Chondrocyte (in vitro differentiated cells): ENCODE measurements at regions not wholly inside any gene's neighbourhood (a gene's known extent, or its start where the extent isn't known, plus 50 kb on each side); places are given as distances from the start of the nearest gene placed in this dataset.

Experiments
- DNase-seq: peaks from one replicate; pipeline ENCODE4 v3.0.0; 2021; ENCODE audit warnings: mixed read lengths, low spot score
- H3K27ac Mint-ChIP-seq: one replicate; pipeline ENCODE4 v1.8.0; 2021; ENCODE audit warnings: mild to moderate bottlenecking, moderate library complexity, mixed read lengths; ENCODE audit not compliant: unreplicated experiment
- H3K27me3 Mint-ChIP-seq: 2 replicates; pipeline ENCODE4 v1.8.0; 2021; ENCODE audit warnings: low read depth, mixed read lengths
- H3K36me3 Mint-ChIP-seq: 2 replicates; pipeline ENCODE4 v1.8.0; 2021; ENCODE audit warnings: low read depth, mixed read lengths
- H3K4me1 Mint-ChIP-seq: 2 replicates; pipeline ENCODE4 v1.8.0; 2021; ENCODE audit warnings: low read depth, mild to moderate bottlenecking, mixed read lengths
- H3K4me3 Mint-ChIP-seq: one replicate; pipeline ENCODE4 v1.8.0; 2021; ENCODE audit warnings: mild to moderate bottlenecking, moderate library complexity, mixed read lengths; ENCODE audit not compliant: unreplicated experiment
- H3K9me3 Mint-ChIP-seq: 2 replicates; pipeline ENCODE4 v1.8.0; 2021; ENCODE audit warnings: low read depth, mixed read lengths
- CTCF ChIP-seq: fragments of 200-600 bp; sonication (generic); IDR thresholded peaks from 2 replicates; pipeline ENCODE4 v1.5.0; 2021; ENCODE audit warnings: antibody characterized with exemption, mild to moderate bottlenecking, moderate library complexity

GRCh38 chr5:155353231-155353630, 339.7 kb downstream of the KIF4B start:
- no peak for TF ChIP-seq CTCF
- no peak for DNase-seq
- H3K4me3 Mint-ChIP-seq, result no peak overlapping the region
- H3K9me3 Mint-ChIP-seq, result peaks cover 33% of the 10 kb centered on the region
- no peaks in the 10 kb centered on the region for H3K27me3 Mint-ChIP-seq
- H3K4me1 Mint-ChIP-seq, result no peaks in the 10 kb centered on the region
- H3K36me3 Mint-ChIP-seq, result no peaks in the 10 kb centered on the region
- H3K27ac Mint-ChIP-seq, result no peak overlapping the region

GRCh38 chr5:155366096-155366495, 352.5 kb downstream of the KIF4B start:
- H3K27ac Mint-ChIP-seq, result no peak overlapping the region
- no peaks in the 10 kb centered on the region for H3K36me3 Mint-ChIP-seq
- H3K4me3 Mint-ChIP-seq, result no peak overlapping the region
- no peaks in the 10 kb centered on the region for H3K9me3 Mint-ChIP-seq
- H3K27me3 Mint-ChIP-seq, result no peaks in the 10 kb centered on the region
- no peak for DNase-seq
- H3K4me1 Mint-ChIP-seq, result no peaks in the 10 kb centered on the region
- TF ChIP-seq CTCF, result no peak

- Mint-ChIP-seq H3K27me3 (no peaks in the 10 kb centered on the region), H3K4me3 (no peak overlapping the region), H3K36me3 (no peaks in the 10 kb centered on the region), H3K4me1 (no peaks in the 10 kb centered on the region), H3K27ac (no peak overlapping the region), H3K9me3 (peaks cover 8% of the 10 kb centered on the region)
- TF ChIP-seq CTCF, result no peak
- DNase-seq, result no peak
Measured at GRCh38 chr5:155367841-155368240, 354.3 kb downstream of the KIF4B start.

GRCh38 chr5:155368490-155368889, 354.9 kb downstream of the KIF4B start:
- no peaks in the 10 kb centered on the region for H3K27me3 Mint-ChIP-seq
- no peak overlapping the region for H3K27ac Mint-ChIP-seq
- no peak overlapping the region for H3K4me3 Mint-ChIP-seq
- no peak for DNase-seq
- TF ChIP-seq CTCF, result no peak
- no peaks in the 10 kb centered on the region for H3K36me3 Mint-ChIP-seq
- H3K9me3 Mint-ChIP-seq, result peaks cover 9% of the 10 kb centered on the region
- H3K4me1 Mint-ChIP-seq, result no peaks in the 10 kb centered on the region

GRCh38 chr5:155380480-155380879, 366.9 kb downstream of the KIF4B start:
- Mint-ChIP-seq H3K4me3 (no peak overlapping the region), H3K27me3 (no peaks in the 10 kb centered on the region), H3K4me1 (no peaks in the 10 kb centered on the region), H3K9me3 (peaks cover 9% of the 10 kb centered on the region), H3K36me3 (no peaks in the 10 kb centered on the region), H3K27ac (no peak overlapping the region)
- TF ChIP-seq CTCF, result no peak
- no peak for DNase-seq
